ENCODE measurements at regions not wholly inside any gene's neighbourhood (a gene's known extent, or its start where the extent isn't known, plus 50 kb on each side); places are given as distances from the start of the nearest gene placed in this dataset.

DNA sequence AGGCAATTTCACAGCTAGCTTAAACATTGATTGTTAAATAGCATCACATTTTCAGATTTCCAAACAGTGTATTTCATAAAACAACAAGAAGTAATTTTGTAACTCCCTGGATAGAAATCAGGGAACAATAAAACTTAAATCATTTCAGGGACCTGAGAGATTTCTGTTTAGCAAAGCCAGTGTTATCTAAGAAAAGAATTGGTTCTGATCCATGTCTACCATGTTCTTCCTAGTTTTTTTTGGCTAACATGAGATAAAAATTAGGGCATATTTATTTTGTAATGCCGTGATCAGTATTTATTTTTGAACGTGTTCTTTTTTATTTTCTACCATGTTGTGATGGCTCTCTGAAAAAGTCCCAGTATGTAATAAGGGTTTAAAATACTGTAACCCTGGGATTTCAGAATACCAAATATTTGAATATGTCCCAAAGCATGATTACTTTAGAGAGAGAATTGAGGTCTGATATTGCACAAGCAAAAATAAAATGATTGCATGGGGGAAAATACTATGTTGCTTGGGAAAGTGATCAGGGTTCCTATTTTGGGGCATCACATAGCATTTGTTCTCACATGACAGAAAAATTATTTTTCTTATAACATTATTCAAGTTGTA is 188.7 kb upstream of the CEP162 start:
- no peak for DNase-seq
- Histone ChIP-seq H3K4me3 (replicated peaks in 1 of 3; ENCODE audit: low read depth in 2 of 3, low read length in 3 of 3) (no peak overlapping the region), H4K20me1 (ENCODE audit: insufficient read depth, low read length) (no peaks in the 10 kb centered on the region), H3K27ac (ENCODE audit: low read depth in 1 of 2, low read length in 2 of 2) (no peak overlapping the region), H3K36me3 (replicated peaks in 1 of 2; ENCODE audit: control insufficient read depth in 1 of 2, insufficient read depth in 2 of 2, low read length in 2 of 2) (no peaks in the 10 kb centered on the region), H3K9ac (ENCODE audit: insufficient read depth, low read length, poor library complexity, severe bottlenecking) (no peak overlapping the region), H3K4me1 (ENCODE audit: control insufficient read depth in 1 of 2, insufficient read depth in 2 of 2, low read length in 2 of 2) (no peaks in the 10 kb centered on the region), H3K4me2 (replicated peaks; ENCODE audit: extremely low read depth, low read length, poor library complexity, severe bottlenecking) (no peak overlapping the region), H3K9me3 (replicated peaks in 1 of 2; ENCODE audit: control insufficient read depth in 1 of 2, insufficient read depth in 1 of 2, low read length in 2 of 2) (no peaks in the 10 kb centered on the region), H2AFZ (ENCODE audit: insufficient read depth, low read depth, low read length, poor library complexity, severe bottlenecking) (no peak overlapping the region), H3K79me2 (ENCODE audit: insufficient read depth, low read length) (no peaks in the 10 kb centered on the region), H3K27me3 (ENCODE audit: control insufficient read depth in 2 of 2, insufficient read depth in 2 of 2, low read length in 2 of 2) (no peaks in the 10 kb centered on the region)
- H3K27ac Mint-ChIP-seq, result no peak overlapping the region
- H3K4me3 Mint-ChIP-seq, result no peak overlapping the region
- no peaks in the 10 kb centered on the region for H3K4me1 Mint-ChIP-seq
- H3K27me3 Mint-ChIP-seq (ENCODE audit: low read depth in 3 of 3), result peaks cover 0 to 2% (median 0%) of the 10 kb centered on the region in 3 donors
- H3K36me3 Mint-ChIP-seq, result no peaks in the 10 kb centered on the region
- H3K9me3 Mint-ChIP-seq, result no peaks in the 10 kb centered on the region
- no peak for TF ChIP-seq CTCF (IDR thresholded peaks at IDR 0.05)
- intact Hi-C loops (cut with micrococcal nuclease), result no loop called here
- WGBS (ENCODE audit: insufficient coverage), result no CpG with 5 or more reads among the region's 2 CpGs

DNA sequence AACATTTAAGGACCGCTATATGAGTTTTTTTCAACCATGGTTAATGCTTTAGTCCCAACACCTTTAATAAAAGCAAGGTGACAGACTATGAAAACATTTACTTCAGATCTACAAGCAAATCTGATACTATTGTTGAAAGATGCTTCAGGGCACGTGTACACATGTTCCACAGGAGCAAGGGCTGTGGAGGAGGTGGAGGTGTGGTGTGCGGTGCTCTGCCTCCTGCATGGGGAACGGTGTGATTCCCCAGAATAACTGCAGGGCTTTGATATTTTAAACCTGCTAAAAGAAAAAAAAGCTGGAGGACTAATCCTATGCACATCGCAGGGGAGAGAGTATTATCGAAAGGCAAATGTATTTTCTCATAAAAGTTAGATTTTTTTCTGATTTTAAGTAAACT is 188.1 kb upstream of the CEP162 start:
- Histone ChIP-seq H3K9ac (ENCODE audit: insufficient read depth, low read length, poor library complexity, severe bottlenecking) (no peak overlapping the region), H3K4me1 (ENCODE audit: control insufficient read depth in 1 of 2, insufficient read depth in 2 of 2, low read length in 2 of 2) (no peaks in the 10 kb centered on the region), H3K4me3 (replicated peaks in 1 of 3; ENCODE audit: low read depth in 2 of 3, low read length in 3 of 3) (no peak overlapping the region), H3K9me3 (replicated peaks in 1 of 2; ENCODE audit: control insufficient read depth in 1 of 2, insufficient read depth in 1 of 2, low read length in 2 of 2) (no peaks in the 10 kb centered on the region), H3K27me3 (ENCODE audit: control insufficient read depth in 2 of 2, insufficient read depth in 2 of 2, low read length in 2 of 2) (no peaks in the 10 kb centered on the region), H3K4me2 (replicated peaks; ENCODE audit: extremely low read depth, low read length, poor library complexity, severe bottlenecking) (no peak overlapping the region), H3K27ac (ENCODE audit: low read depth in 1 of 2, low read length in 2 of 2) (no peak overlapping the region), H4K20me1 (ENCODE audit: insufficient read depth, low read length) (no peaks in the 10 kb centered on the region), H2AFZ (ENCODE audit: insufficient read depth, low read depth, low read length, poor library complexity, severe bottlenecking) (no peak overlapping the region), H3K36me3 (replicated peaks in 1 of 2; ENCODE audit: control insufficient read depth in 1 of 2, insufficient read depth in 2 of 2, low read length in 2 of 2) (no peaks in the 10 kb centered on the region), H3K79me2 (ENCODE audit: insufficient read depth, low read length) (no peaks in the 10 kb centered on the region)
- H3K9me3 Mint-ChIP-seq, result no peaks in the 10 kb centered on the region
- 67% methylated on average over 3 of the region's 6 CpGs for WGBS (ENCODE audit: insufficient coverage)
- intact Hi-C loops (cut with micrococcal nuclease), result no loop called here
- peaks cover 0 to 2% (median 1%) of the 10 kb centered on the region in 3 donors for H3K27me3 Mint-ChIP-seq (ENCODE audit: low read depth in 3 of 3)
- H3K4me1 Mint-ChIP-seq, result no peaks in the 10 kb centered on the region
- H3K27ac Mint-ChIP-seq, result no peak overlapping the region
- no peak overlapping the region for H3K4me3 Mint-ChIP-seq
- DNase-seq, result no peak
- no peaks in the 10 kb centered on the region for H3K36me3 Mint-ChIP-seq
- no peak for TF ChIP-seq CTCF (IDR thresholded peaks at IDR 0.05)
